PFSK-1 (cell line): ENCODE measurements at regions not wholly inside any gene's neighbourhood (a gene's known extent, or its start where the extent isn't known, plus 50 kb on each side); places are given as distances from the start of the nearest gene placed in this dataset.

ENCODE experiments used
- FOXP2 ChIP-seq: optimal IDR thresholded peaks from 2 replicates; pipeline ENCODE3; 2011; ENCODE audit warnings: borderline replicate concordance, control low read depth, inconsistent platforms; ENCODE audit not compliant: insufficient read depth; ENCODE audit errors: extremely low read length, extremely low read depth
- POLR2AphosphoS5 ChIP-seq: IDR thresholded peaks from 2 replicates; pipeline ENCODE4 v1.6.1; 2012; ENCODE audit warnings: low read depth, mild to moderate bottlenecking, control low read depth, low read length, moderate library complexity
- SIN3A ChIP-seq: IDR thresholded peaks from 2 replicates; pipeline ENCODE4 v1.6.1; 2012; ENCODE audit warnings: mild to moderate bottlenecking, low read length, moderate library complexity, borderline replicate concordance; ENCODE audit not compliant: insufficient read depth
- TAF1 ChIP-seq: IDR thresholded peaks from 2 replicates; pipeline ENCODE4 v1.6.1; 2012; ENCODE audit warnings: low read length, control low read depth, borderline replicate concordance; ENCODE audit not compliant: insufficient read depth
- TF ChIP-seq, protein P1 (sequence below), 2 experiments: IDR thresholded peaks; 2 replicates each; pipeline versions ENCODE4 v1.6.1 to v1.8.0; 2011 to 2012; ENCODE audit warnings: low read depth in 2 of 2, low read length in 2 of 2, control low read depth in 1 of 2, inconsistent platforms in 1 of 2, mild to moderate bottlenecking in 1 of 2, moderate library complexity in 1 of 2; ENCODE audit not compliant: insufficient read depth in 1 of 2

DNA sequence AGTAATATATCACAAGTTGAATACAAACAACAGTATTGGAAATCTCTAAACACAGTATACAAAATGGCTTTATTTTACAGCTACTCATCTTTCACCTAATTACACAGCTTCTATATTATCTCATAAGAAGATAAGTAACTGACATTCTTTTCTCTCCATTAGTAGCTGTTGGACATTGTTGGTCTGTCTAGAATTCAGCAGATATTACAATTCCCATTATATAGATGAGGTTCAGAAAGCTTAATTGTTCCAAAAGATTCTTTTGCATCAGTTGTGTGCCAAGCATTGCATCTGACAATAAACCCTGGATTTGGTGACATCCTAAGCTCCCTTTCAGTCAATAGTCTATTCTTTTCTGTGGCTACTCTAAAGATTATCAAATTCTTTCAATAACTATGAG, 187.0 kb downstream of the NTMT2 start:
- no peak for TF ChIP-seq SIN3A
- TF ChIP-seq FOXP2: no peak
- TF ChIP-seq, protein P1, sequence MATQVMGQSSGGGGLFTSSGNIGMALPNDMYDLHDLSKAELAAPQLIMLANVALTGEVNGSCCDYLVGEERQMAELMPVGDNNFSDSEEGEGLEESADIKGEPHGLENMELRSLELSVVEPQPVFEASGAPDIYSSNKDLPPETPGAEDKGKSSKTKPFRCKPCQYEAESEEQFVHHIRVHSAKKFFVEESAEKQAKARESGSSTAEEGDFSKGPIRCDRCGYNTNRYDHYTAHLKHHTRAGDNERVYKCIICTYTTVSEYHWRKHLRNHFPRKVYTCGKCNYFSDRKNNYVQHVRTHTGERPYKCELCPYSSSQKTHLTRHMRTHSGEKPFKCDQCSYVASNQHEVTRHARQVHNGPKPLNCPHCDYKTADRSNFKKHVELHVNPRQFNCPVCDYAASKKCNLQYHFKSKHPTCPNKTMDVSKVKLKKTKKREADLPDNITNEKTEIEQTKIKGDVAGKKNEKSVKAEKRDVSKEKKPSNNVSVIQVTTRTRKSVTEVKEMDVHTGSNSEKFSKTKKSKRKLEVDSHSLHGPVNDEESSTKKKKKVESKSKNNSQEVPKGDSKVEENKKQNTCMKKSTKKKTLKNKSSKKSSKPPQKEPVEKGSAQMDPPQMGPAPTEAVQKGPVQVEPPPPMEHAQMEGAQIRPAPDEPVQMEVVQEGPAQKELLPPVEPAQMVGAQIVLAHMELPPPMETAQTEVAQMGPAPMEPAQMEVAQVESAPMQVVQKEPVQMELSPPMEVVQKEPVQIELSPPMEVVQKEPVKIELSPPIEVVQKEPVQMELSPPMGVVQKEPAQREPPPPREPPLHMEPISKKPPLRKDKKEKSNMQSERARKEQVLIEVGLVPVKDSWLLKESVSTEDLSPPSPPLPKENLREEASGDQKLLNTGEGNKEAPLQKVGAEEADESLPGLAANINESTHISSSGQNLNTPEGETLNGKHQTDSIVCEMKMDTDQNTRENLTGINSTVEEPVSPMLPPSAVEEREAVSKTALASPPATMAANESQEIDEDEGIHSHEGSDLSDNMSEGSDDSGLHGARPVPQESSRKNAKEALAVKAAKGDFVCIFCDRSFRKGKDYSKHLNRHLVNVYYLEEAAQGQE (IDR thresholded peaks at IDR 0.05; ENCODE audit: insufficient read depth in 1 of 2, low read depth in 2 of 2, low read length in 2 of 2): no peak
- no peak for TF ChIP-seq POLR2AphosphoS5

DNA sequence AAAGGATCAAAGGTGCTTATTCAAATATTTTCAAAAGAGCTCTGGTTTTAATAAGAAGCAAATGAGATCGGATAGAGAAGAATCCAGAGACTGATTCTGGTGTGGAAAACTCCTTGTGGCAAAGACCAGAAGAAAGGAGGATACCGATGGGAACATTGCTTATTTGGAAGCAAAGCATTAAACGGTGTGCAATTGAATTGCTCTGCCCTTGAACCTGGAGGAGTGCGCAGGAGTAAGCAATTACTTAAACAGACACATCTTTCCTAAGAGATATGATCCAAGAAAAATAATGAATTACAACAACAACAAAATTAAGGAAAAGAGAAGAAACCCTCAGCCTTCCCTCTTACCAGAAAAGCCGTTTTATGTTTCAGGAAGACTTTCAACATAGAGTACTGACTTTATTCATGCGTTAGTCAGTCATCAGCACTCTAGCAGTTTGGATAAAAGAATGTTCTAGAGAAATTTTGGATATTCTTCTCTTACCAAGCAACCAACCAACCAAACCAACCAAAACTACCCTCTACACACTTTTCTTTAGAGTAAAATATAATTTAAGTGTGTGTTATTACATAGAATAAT, 191.7 kb downstream of the NTMT2 start:
- TF ChIP-seq SIN3A (no peak), TAF1 (no peak), POLR2AphosphoS5 (no peak), FOXP2 (no peak)
- TF ChIP-seq, protein P1 (IDR thresholded peaks at IDR 0.05; ENCODE audit: insufficient read depth in 1 of 2, low read depth in 2 of 2, low read length in 2 of 2): no peak

DNA sequence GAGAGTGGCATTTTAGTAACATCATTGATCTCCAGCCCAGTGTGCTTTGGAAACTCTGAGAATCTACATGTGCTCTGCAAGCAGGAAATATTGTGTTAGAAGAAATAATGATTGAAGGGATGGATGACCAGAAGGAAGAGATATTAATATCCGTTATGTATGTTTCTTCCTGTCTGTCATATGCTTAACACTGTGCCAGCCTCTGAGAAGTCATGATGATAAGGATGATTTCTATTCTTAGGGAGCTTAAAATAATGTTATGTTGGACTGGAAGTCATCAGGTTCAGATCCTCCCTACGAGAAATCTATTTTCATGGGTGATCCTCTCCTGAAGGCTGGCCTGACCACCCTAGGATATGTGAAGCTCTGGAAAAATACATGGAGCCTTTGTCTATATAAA, 192.4 kb upstream of the GORAB start:
- TF ChIP-seq, protein P1 (IDR thresholded peaks at IDR 0.05; ENCODE audit: insufficient read depth in 1 of 2, low read depth in 2 of 2, low read length in 2 of 2): no peak
- no peak for TF ChIP-seq POLR2AphosphoS5
- no peak for TF ChIP-seq FOXP2
- TF ChIP-seq SIN3A: no peak
- no peak for TF ChIP-seq TAF1

DNA sequence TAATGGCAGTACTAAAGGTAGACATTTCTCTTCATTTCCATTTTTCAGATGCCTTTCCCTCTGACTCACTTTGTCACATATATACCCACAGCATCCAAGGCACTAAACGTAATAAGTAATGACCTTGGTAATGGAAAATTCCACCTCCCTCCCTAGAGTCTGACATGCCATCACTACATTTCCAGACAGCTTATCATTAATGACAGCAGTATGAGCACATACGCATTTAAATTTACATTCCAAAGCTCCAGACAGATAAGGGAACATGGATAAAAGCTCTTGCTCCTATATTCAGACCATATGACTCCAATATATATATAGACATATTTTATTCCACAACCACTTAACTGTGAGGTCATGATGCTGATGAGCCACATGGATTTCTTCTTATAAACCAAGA, 191.7 kb upstream of the GORAB start:
- TF ChIP-seq POLR2AphosphoS5: no peak

DNA sequence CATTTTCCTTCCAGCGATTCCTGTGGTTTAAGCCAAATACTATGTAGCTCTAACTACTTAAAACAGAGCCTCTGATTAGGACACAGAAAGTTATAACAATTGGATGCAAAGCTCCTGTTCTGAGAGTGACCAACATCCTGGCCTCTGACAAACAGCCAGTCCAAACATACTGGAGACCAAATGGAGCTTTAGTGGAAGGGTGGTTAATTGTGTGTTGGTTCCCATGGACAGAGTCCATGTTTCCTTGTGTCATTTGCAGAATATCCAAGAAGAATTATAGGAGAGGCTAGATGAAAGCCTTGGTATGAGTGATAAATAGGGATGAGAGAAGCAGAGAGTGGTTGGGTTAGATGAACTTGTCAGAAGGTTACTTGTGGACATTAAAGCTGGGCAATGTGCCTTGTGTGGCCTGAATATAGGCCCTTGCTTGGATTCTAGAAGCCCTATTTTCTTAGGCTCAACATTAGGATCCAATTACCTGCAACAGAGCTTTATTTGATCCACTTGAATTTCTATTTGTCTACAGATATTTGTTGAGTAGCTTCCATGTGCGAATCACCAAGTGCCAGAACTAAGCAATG, 180.5 kb upstream of the GORAB start:
- TF ChIP-seq SIN3A (no peak), POLR2AphosphoS5 (no peak), FOXP2 (no peak), TAF1 (no peak)
- TF ChIP-seq, protein P1 (IDR thresholded peaks at IDR 0.05; ENCODE audit: insufficient read depth in 1 of 2, low read depth in 2 of 2, low read length in 2 of 2): no peak
